SK-N-DZ (cell line): ENCODE measurements at regions not wholly inside any gene's neighbourhood (a gene's known extent, or its start where the extent isn't known, plus 50 kb on each side); places are given as distances from the start of the nearest gene placed in this dataset.

Experiments
- DNase-seq: peaks from one replicate; pipeline ENCODE4 v3.0.0-alpha.2; 2015; ENCODE audit warnings: low spot score

GRCh38 chr3:64891021-64891420 is 203.2 kb upstream of the ADAMTS9 start:
- DNase-seq = no peak

- no peak for DNase-seq
Measured at GRCh38 chr3:64890466-64890865, 202.7 kb upstream of the ADAMTS9 start.

GRCh38 chr3:64890006-64890405 is 202.2 kb upstream of the ADAMTS9 start:
- DNase-seq = no peak

GRCh38 chr3:64888840-64889392 is 201.1 kb upstream of the ADAMTS9 start:
- DNase-seq = no peak

GRCh38 chr3:64888165-64888564 is 200.4 kb upstream of the ADAMTS9 start:
- no peak for DNase-seq

GRCh38 chr3:64885055-64885454 is 197.3 kb upstream of the ADAMTS9 start:
- DNase-seq = peak; percentile 30

- no peak for DNase-seq
Measured at GRCh38 chr3:64884536-64884935, 196.7 kb upstream of the ADAMTS9 start.

GRCh38 chr3:64880916-64881315 is 193.1 kb upstream of the ADAMTS9 start:
- no peak for DNase-seq

- no peak for DNase-seq
Measured at GRCh38 chr3:64878362-64878761, 190.6 kb upstream of the ADAMTS9 start.

- no peak for DNase-seq
Measured at GRCh38 chr3:64873400-64873799, 185.6 kb upstream of the ADAMTS9 start.

- DNase-seq = no peak
Measured at GRCh38 chr3:64872345-64872744, 184.5 kb upstream of the ADAMTS9 start.

GRCh38 chr3:64871834-64872249 is 184.0 kb upstream of the ADAMTS9 start:
- no peak for DNase-seq

- no peak for DNase-seq
Measured at GRCh38 chr3:64870876-64871646, 183.3 kb upstream of the ADAMTS9 start.

- DNase-seq = no peak
Measured at GRCh38 chr3:64867224-64867623, 179.4 kb upstream of the ADAMTS9 start.

GRCh38 chr3:64865839-64866570 is 178.2 kb upstream of the ADAMTS9 start:
- no peak for DNase-seq

GRCh38 chr3:64863226-64864212 is 175.7 kb upstream of the ADAMTS9 start:
- no peak for DNase-seq

- DNase-seq = no peak
Measured at GRCh38 chr3:64861684-64862083, 173.9 kb upstream of the ADAMTS9 start.

- DNase-seq = no peak
Measured at GRCh38 chr3:64860536-64860870, 172.7 kb upstream of the ADAMTS9 start.

- DNase-seq = no peak
Measured at GRCh38 chr3:64859625-64860535, 172.1 kb upstream of the ADAMTS9 start.

GRCh38 chr3:64856977-64857516 is 169.2 kb upstream of the ADAMTS9 start:
- DNase-seq = no peak
